Neuronal stem cell (in vitro differentiated cells): ENCODE measurements at regions not wholly inside any gene's neighbourhood (a gene's known extent, or its start where the extent isn't known, plus 50 kb on each side); places are given as distances from the start of the nearest gene placed in this dataset.

ENCODE experiments used
- DNase-seq: peaks from one replicate; pipeline ENCODE4 v3.0.0-alpha.2; 2013; ENCODE audit warnings: low spot score
- H2AFZ ChIP-seq: one replicate; pipeline ENCODE4 v1.6.1; 2013; ENCODE audit warnings: mild to moderate bottlenecking, low read length, inconsistent platforms
- H2AK5ac ChIP-seq: 2 replicates; pipeline ENCODE4 v1.6.1; 2013; ENCODE audit warnings: low read depth, mild to moderate bottlenecking, inconsistent platforms, low read length, moderate library complexity, mixed read lengths
- H2BK120ac ChIP-seq: 2 replicates; pipeline ENCODE4 v1.6.1; 2013; ENCODE audit warnings: low read depth, mild to moderate bottlenecking, inconsistent platforms, low read length, moderate library complexity, mixed read lengths
- H2BK12ac ChIP-seq: one replicate; pipeline ENCODE4 v1.6.1; 2013; ENCODE audit warnings: low read length, inconsistent platforms
- H2BK15ac ChIP-seq: 2 replicates; pipeline ENCODE4 v1.6.1; 2013; ENCODE audit warnings: mild to moderate bottlenecking, low read length, inconsistent platforms, mixed read lengths
- H2BK5ac ChIP-seq: one replicate; pipeline ENCODE4 v1.6.1; 2013; ENCODE audit warnings: inconsistent platforms, mild to moderate bottlenecking, low read length, moderate library complexity
- H3K14ac ChIP-seq: one replicate; pipeline ENCODE4 v1.6.1; 2013; ENCODE audit warnings: low read length, inconsistent platforms
- H3K18ac ChIP-seq: 2 replicates; pipeline ENCODE4 v1.6.1; 2013; ENCODE audit warnings: low read length, inconsistent platforms
- H3K23ac ChIP-seq: 2 replicates; pipeline ENCODE4 v1.6.1; 2013; ENCODE audit warnings: low read depth, mild to moderate bottlenecking, mixed read lengths, low read length, inconsistent platforms; ENCODE audit not compliant: poor library complexity
- H3K27ac ChIP-seq: replicated peaks from 3 replicates; pipeline ENCODE4 v1.5.1; 2013; ENCODE audit warnings: low read length, inconsistent platforms
- H3K27me3 ChIP-seq, 3 experiments: 2 replicates each; pipeline ENCODE4 v1.6.1; 2013; ENCODE audit warnings: low read length in 3 of 3, mild to moderate bottlenecking in 2 of 3, inconsistent platforms in 1 of 3, low read depth in 1 of 3, mixed read lengths in 1 of 3, moderate library complexity in 1 of 3; ENCODE audit not compliant: control insufficient read depth in 3 of 3, insufficient read depth in 3 of 3
- H3K36me3 ChIP-seq, 2 donors: replicated peaks in 1 of 2; 2 replicates each; pipeline ENCODE4 v1.6.1; 2013; ENCODE audit warnings: low read length in 2 of 2; ENCODE audit not compliant: control insufficient read depth in 2 of 2, insufficient read depth in 2 of 2
- H3K4ac ChIP-seq: 2 replicates; pipeline ENCODE4 v1.6.1; 2013; ENCODE audit warnings: inconsistent platforms, mild to moderate bottlenecking, low read length, moderate library complexity
- H3K4me1 ChIP-seq, 2 donors: 1 replicate in 1 of 2; 2 replicates in 1 of 2; pipeline ENCODE4 v1.6.1; 2013; ENCODE audit warnings: low read length in 2 of 2, low read depth in 1 of 2; ENCODE audit not compliant: control insufficient read depth in 2 of 2, insufficient read depth in 1 of 2
- H3K4me2 ChIP-seq: one replicate; pipeline ENCODE4 v1.6.1; 2013; ENCODE audit warnings: mild to moderate bottlenecking, low read length, inconsistent platforms; ENCODE audit not compliant: insufficient read depth, poor library complexity, severe bottlenecking
- H3K4me3 ChIP-seq, 2 donors: 2 replicates each; pipeline ENCODE4 v1.5.1; 2013; ENCODE audit warnings: low read length in 2 of 2, mild to moderate bottlenecking in 2 of 2, inconsistent platforms in 1 of 2, moderate library complexity in 1 of 2
- H3K79me1 ChIP-seq: one replicate; pipeline ENCODE4 v1.6.1; 2013; ENCODE audit warnings: low read depth, mild to moderate bottlenecking, inconsistent platforms, low read length, moderate library complexity
- H3K9ac ChIP-seq: one replicate; pipeline ENCODE4 v1.6.1; 2013; ENCODE audit warnings: mild to moderate bottlenecking, low read depth, low read length, inconsistent platforms; ENCODE audit not compliant: poor library complexity
- H3K9me3 ChIP-seq, 2 donors: replicated peaks in 1 of 2; 2 replicates each; pipeline versions ENCODE3 to v1.6.1; 2013; ENCODE audit warnings: low read length in 2 of 2, mild to moderate bottlenecking in 2 of 2, inconsistent platforms in 1 of 2, low read depth in 1 of 2, mixed read lengths in 1 of 2, moderate library complexity in 1 of 2; ENCODE audit not compliant: control insufficient read depth in 2 of 2, insufficient read depth in 1 of 2
- H4K8ac ChIP-seq: one replicate; pipeline ENCODE4 v1.6.1; 2013; ENCODE audit warnings: low read depth, mild to moderate bottlenecking, inconsistent platforms, low read length, moderate library complexity
- H4K91ac ChIP-seq: one replicate; pipeline ENCODE4 v1.6.1; 2013; ENCODE audit warnings: low read length, low read depth, mild to moderate bottlenecking, inconsistent platforms; ENCODE audit not compliant: poor library complexity
- WGBS, 2 donors: extraction: QIAGEN DNeasy Blood & Tissue Kit; methylation state at CpG; one replicate each; pipeline ENCODE4 v1.1.7; 2013; ENCODE audit warnings: missing lambda C conversion rate in 2 of 2, mixed read lengths in 1 of 2; ENCODE audit not compliant: insufficient read length in 2 of 2, insufficient replicate concordance in 1 of 2; ENCODE audit errors: extremely low coverage in 2 of 2; 5-methylcytosine and 5-hydroxymethylcytosine counted together

GRCh38 chr6:40205801-40206200 lies 271.5 kb upstream of the MOCS1 start:
- H3K27ac ChIP-seq, result no peak overlapping the region
- H3K4me1 ChIP-seq, result no peaks in the 10 kb centered on the region
- H3K23ac ChIP-seq, result no peak overlapping the region
- no peak overlapping the region for H2BK15ac ChIP-seq
- no peak overlapping the region for H2BK12ac ChIP-seq
- no peak overlapping the region for H3K4me2 ChIP-seq
- no peaks in the 10 kb centered on the region for H3K36me3 ChIP-seq
- no peak overlapping the region for H3K14ac ChIP-seq
- DNase-seq, result no peak
- H2BK5ac ChIP-seq, result no peak overlapping the region
- H3K79me1 ChIP-seq, result no peaks in the 10 kb centered on the region
- peaks cover 0 to 5% of the 10 kb centered on the region in 2 donors for H3K9me3 ChIP-seq
- H3K4ac ChIP-seq, result no peak overlapping the region
- H2AK5ac ChIP-seq, result no peak overlapping the region
- no peak overlapping the region for H4K91ac ChIP-seq
- H2AFZ ChIP-seq, result no peak overlapping the region
- no peak overlapping the region for H4K8ac ChIP-seq
- H3K9ac ChIP-seq, result no peak overlapping the region
- H3K4me3 ChIP-seq, result no peak overlapping the region
- no peak overlapping the region for H2BK120ac ChIP-seq
- H3K18ac ChIP-seq, result no peak overlapping the region
- no peaks in the 10 kb centered on the region for H3K27me3 ChIP-seq
- no CpG with 5 or more reads among the region's 3 CpGs for WGBS, 2 donors

GRCh38 chr6:40205004-40205403 lies 270.7 kb upstream of the MOCS1 start:
- H2BK5ac ChIP-seq, result no peak overlapping the region
- no peak overlapping the region for H2BK120ac ChIP-seq
- DNase-seq, result no peak
- no peak overlapping the region for H2AFZ ChIP-seq
- H3K27ac ChIP-seq, result no peak overlapping the region
- H3K4me2 ChIP-seq, result no peak overlapping the region
- no peaks in the 10 kb centered on the region for H3K79me1 ChIP-seq
- H3K23ac ChIP-seq, result no peak overlapping the region
- no peaks in the 10 kb centered on the region for H3K4me1 ChIP-seq
- H3K4me3 ChIP-seq, result no peak overlapping the region
- H2BK15ac ChIP-seq, result no peak overlapping the region
- no peak overlapping the region for H3K4ac ChIP-seq
- WGBS, 2 donors, result no CpG with 5 or more reads among the region's 1 CpG
- H2AK5ac ChIP-seq, result no peak overlapping the region
- no peaks in the 10 kb centered on the region for H3K36me3 ChIP-seq
- no peak overlapping the region for H3K14ac ChIP-seq
- no peak overlapping the region for H3K9ac ChIP-seq
- H3K18ac ChIP-seq, result no peak overlapping the region
- no peak overlapping the region for H4K91ac ChIP-seq
- H3K9me3 ChIP-seq, result peaks cover 0 to 5% of the 10 kb centered on the region in 2 donors
- no peak overlapping the region for H2BK12ac ChIP-seq
- H4K8ac ChIP-seq, result no peak overlapping the region
- no peaks in the 10 kb centered on the region for H3K27me3 ChIP-seq

GRCh38 chr6:40197371-40197770 lies 263.1 kb upstream of the MOCS1 start:
- Histone ChIP-seq H2AK5ac (no peak overlapping the region), H2BK15ac (no peak overlapping the region), H3K4me3 (no peak overlapping the region), H3K9me3 (peaks cover 0 to 3% of the 10 kb centered on the region in 2 donors), H3K23ac (no peak overlapping the region), H3K27ac (no peak overlapping the region), H3K14ac (no peak overlapping the region), H3K4me2 (no peak overlapping the region), H3K18ac (no peak overlapping the region), H4K91ac (no peak overlapping the region), H3K36me3 (no peaks in the 10 kb centered on the region), H2BK12ac (no peak overlapping the region), H2AFZ (no peak overlapping the region), H2BK5ac (no peak overlapping the region), H3K4ac (no peak overlapping the region), H3K9ac (no peak overlapping the region), H2BK120ac (no peak overlapping the region), H3K79me1 (no peaks in the 10 kb centered on the region), H3K27me3 (no peaks in the 10 kb centered on the region), H3K4me1 (peaks cover 0 to 4% of the 10 kb centered on the region in 2 donors), H4K8ac (no peak overlapping the region)
- DNase-seq, result no peak
- no CpG with 5 or more reads among the region's 5 CpGs for WGBS, 2 donors

- no peak for DNase-seq
- no peak overlapping the region for H2BK120ac ChIP-seq
- no peak overlapping the region for H4K91ac ChIP-seq
Measured at GRCh38 chr6:40196135-40196518, 261.9 kb upstream of the MOCS1 start.

More at GRCh38 chr6:40196135-40196518, 261.9 kb upstream of the MOCS1 start:
- no peak overlapping the region for H2AK5ac ChIP-seq
- H3K18ac ChIP-seq, result no peak overlapping the region
- H2BK5ac ChIP-seq, result no peak overlapping the region
- H3K79me1 ChIP-seq, result no peaks in the 10 kb centered on the region
- H3K23ac ChIP-seq, result no peak overlapping the region
- no peak overlapping the region for H2AFZ ChIP-seq
- no peak overlapping the region for H3K27ac ChIP-seq
- H3K27me3 ChIP-seq, result no peaks in the 10 kb centered on the region
- H3K9ac ChIP-seq, result no peak overlapping the region
- H2BK12ac ChIP-seq, result no peak overlapping the region
- no peak overlapping the region for H3K4ac ChIP-seq
- peaks cover 0 to under 1% of the 10 kb centered on the region in 2 donors for H3K9me3 ChIP-seq
- WGBS, 2 donors, result no CpG with 5 or more reads among the region's 4 CpGs
- H3K4me3 ChIP-seq, result no peak overlapping the region
- no peak overlapping the region for H4K8ac ChIP-seq
- no peak overlapping the region for H2BK15ac ChIP-seq
- H3K4me2 ChIP-seq, result no peak overlapping the region
- H3K36me3 ChIP-seq, result no peaks in the 10 kb centered on the region
- H3K4me1 ChIP-seq, result peaks cover 0 to 4% of the 10 kb centered on the region in 2 donors
- no peak overlapping the region for H3K14ac ChIP-seq
